HG02981 (cell line): ENCODE measurements at regions not wholly inside any gene's neighbourhood (a gene's known extent, or its start where the extent isn't known, plus 50 kb on each side); places are given as distances from the start of the nearest gene placed in this dataset.
"Not testable (repeated sequence)": the region's sequence is repeated elsewhere in the genome, so short reads cannot be mapped to it uniquely, and the experiment has no call there.

Experiments
- ATAC-seq: cut with Tn5 transposase; IDR thresholded peaks from one replicate; pipeline ENCODE4 v1.9.1; 2021; ENCODE audit warnings: mild to moderate bottlenecking, moderate library complexity; ENCODE audit not compliant: unreplicated experiment

- no peak for ATAC-seq
Measured at GRCh38 chr5:69000949-69001348, 92.9 kb upstream of the SLC30A5 start.

- ATAC-seq = no peak
Measured at GRCh38 chr5:69001627-69002026, 92.2 kb upstream of the SLC30A5 start.

GRCh38 chr5:69004127-69004526, 89.7 kb upstream of the SLC30A5 start:
- no peak for ATAC-seq

GRCh38 chr5:69004676-69005075, 89.1 kb upstream of the SLC30A5 start:
- ATAC-seq = no peak

GRCh38 chr5:69006030-69006429, 87.8 kb upstream of the SLC30A5 start:
- ATAC-seq = no peak

GRCh38 chr5:69007163-69007562, 86.7 kb upstream of the SLC30A5 start:
- ATAC-seq = no peak

GRCh38 chr5:69007726-69008368, 86.0 kb upstream of the SLC30A5 start:
- peak; percentile 91 for ATAC-seq

GRCh38 chr5:69010476-69010875, 83.3 kb upstream of the SLC30A5 start:
- ATAC-seq = no peak

- no peak for ATAC-seq
Measured at GRCh38 chr5:69011910-69012309, 81.9 kb upstream of the SLC30A5 start.

GRCh38 chr5:69013481-69013880, 80.3 kb upstream of the SLC30A5 start:
- ATAC-seq = no peak

- not testable (repeated sequence) for ATAC-seq
Measured at GRCh38 chr5:69014007-69014406, 79.8 kb upstream of the SLC30A5 start.

- ATAC-seq = no peak
Measured at GRCh38 chr5:69019668-69020375, 74.0 kb upstream of the SLC30A5 start.

- ATAC-seq = no peak
Measured at GRCh38 chr5:69024241-69024651, 69.6 kb upstream of the SLC30A5 start.

- ATAC-seq = no peak
Measured at GRCh38 chr5:69029292-69029691, 64.5 kb upstream of the SLC30A5 start.

- no peak for ATAC-seq
Measured at GRCh38 chr5:69030358-69031062, 63.3 kb upstream of the SLC30A5 start.

- ATAC-seq = no peak
Measured at GRCh38 chr5:69032009-69032408, 61.8 kb upstream of the SLC30A5 start.

GRCh38 chr5:69033690-69034089, 60.1 kb upstream of the SLC30A5 start:
- no peak for ATAC-seq

GRCh38 chr5:69034898-69035297, 58.9 kb upstream of the SLC30A5 start:
- ATAC-seq = no peak

GRCh38 chr5:69035665-69036064, 58.1 kb upstream of the SLC30A5 start:
- ATAC-seq = no peak

- no peak for ATAC-seq
Measured at GRCh38 chr5:69038539-69038938, 55.3 kb upstream of the SLC30A5 start.

GRCh38 chr5:69039829-69040228, 54.0 kb upstream of the SLC30A5 start:
- ATAC-seq = no peak

- ATAC-seq = peak; percentile 27
Measured at GRCh38 chr5:69042500-69042899, 51.3 kb upstream of the SLC30A5 start.
